HepG2 (cell line): ENCODE measurements at regions not wholly inside any gene's neighbourhood (a gene's known extent, or its start where the extent isn't known, plus 50 kb on each side); places are given as distances from the start of the nearest gene placed in this dataset.

Experiments
- ELF1 ChIP-seq: sonication (generic); formaldehyde crosslinking; IDR thresholded peaks from 2 replicates; pipeline ENCODE4 v1.4.0; 2020; ENCODE audit warnings: missing genetic modification reagents
- ZNF24 ChIP-seq: fragments of 450-650 bp; IDR thresholded peaks from 2 replicates; pipeline ENCODE4 v1.6.1; 2017; ENCODE audit warnings: antibody characterized with exemption, mild to moderate bottlenecking
- ZNF296 ChIP-seq: sonication (generic); formaldehyde crosslinking; conservative IDR thresholded peaks from 2 replicates; pipeline ENCODE4 v1.5.0; 2020; ENCODE audit warnings: mild to moderate bottlenecking, missing genetic modification reagents
- TF ChIP-seq, protein P1 (sequence below): sonication (generic); formaldehyde crosslinking; IDR thresholded peaks from 2 replicates; pipeline ENCODE4 v1.4.0; 2020; ENCODE audit warnings: mild to moderate bottlenecking, missing genetic modification reagents

DNA sequence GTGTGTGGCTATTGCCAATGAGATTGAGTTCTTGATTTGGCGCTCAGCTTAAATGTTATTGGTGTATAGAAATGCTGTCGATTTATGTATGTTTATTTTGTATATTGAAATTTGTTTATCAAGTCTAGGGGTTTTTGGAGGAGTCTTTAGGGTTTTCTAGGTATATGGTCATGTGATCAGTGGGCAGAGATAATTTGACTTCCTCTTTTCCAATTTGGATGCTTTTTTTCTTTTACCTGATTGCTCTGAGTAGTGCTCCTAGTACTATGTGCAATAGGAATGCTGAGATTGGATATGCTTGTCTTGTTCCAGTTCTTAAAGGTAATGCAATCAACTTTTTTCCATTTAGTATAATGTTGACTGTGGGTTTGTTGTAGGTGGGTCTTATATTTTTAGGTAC is 99.8 kb upstream of the PMCH start:
- TF ChIP-seq ZNF24 (no peak), ELF1 (CRISPR knock-in tag) (no peak), ZNF296 (CRISPR knock-in tag) (no peak)
- TF ChIP-seq, protein P1, sequence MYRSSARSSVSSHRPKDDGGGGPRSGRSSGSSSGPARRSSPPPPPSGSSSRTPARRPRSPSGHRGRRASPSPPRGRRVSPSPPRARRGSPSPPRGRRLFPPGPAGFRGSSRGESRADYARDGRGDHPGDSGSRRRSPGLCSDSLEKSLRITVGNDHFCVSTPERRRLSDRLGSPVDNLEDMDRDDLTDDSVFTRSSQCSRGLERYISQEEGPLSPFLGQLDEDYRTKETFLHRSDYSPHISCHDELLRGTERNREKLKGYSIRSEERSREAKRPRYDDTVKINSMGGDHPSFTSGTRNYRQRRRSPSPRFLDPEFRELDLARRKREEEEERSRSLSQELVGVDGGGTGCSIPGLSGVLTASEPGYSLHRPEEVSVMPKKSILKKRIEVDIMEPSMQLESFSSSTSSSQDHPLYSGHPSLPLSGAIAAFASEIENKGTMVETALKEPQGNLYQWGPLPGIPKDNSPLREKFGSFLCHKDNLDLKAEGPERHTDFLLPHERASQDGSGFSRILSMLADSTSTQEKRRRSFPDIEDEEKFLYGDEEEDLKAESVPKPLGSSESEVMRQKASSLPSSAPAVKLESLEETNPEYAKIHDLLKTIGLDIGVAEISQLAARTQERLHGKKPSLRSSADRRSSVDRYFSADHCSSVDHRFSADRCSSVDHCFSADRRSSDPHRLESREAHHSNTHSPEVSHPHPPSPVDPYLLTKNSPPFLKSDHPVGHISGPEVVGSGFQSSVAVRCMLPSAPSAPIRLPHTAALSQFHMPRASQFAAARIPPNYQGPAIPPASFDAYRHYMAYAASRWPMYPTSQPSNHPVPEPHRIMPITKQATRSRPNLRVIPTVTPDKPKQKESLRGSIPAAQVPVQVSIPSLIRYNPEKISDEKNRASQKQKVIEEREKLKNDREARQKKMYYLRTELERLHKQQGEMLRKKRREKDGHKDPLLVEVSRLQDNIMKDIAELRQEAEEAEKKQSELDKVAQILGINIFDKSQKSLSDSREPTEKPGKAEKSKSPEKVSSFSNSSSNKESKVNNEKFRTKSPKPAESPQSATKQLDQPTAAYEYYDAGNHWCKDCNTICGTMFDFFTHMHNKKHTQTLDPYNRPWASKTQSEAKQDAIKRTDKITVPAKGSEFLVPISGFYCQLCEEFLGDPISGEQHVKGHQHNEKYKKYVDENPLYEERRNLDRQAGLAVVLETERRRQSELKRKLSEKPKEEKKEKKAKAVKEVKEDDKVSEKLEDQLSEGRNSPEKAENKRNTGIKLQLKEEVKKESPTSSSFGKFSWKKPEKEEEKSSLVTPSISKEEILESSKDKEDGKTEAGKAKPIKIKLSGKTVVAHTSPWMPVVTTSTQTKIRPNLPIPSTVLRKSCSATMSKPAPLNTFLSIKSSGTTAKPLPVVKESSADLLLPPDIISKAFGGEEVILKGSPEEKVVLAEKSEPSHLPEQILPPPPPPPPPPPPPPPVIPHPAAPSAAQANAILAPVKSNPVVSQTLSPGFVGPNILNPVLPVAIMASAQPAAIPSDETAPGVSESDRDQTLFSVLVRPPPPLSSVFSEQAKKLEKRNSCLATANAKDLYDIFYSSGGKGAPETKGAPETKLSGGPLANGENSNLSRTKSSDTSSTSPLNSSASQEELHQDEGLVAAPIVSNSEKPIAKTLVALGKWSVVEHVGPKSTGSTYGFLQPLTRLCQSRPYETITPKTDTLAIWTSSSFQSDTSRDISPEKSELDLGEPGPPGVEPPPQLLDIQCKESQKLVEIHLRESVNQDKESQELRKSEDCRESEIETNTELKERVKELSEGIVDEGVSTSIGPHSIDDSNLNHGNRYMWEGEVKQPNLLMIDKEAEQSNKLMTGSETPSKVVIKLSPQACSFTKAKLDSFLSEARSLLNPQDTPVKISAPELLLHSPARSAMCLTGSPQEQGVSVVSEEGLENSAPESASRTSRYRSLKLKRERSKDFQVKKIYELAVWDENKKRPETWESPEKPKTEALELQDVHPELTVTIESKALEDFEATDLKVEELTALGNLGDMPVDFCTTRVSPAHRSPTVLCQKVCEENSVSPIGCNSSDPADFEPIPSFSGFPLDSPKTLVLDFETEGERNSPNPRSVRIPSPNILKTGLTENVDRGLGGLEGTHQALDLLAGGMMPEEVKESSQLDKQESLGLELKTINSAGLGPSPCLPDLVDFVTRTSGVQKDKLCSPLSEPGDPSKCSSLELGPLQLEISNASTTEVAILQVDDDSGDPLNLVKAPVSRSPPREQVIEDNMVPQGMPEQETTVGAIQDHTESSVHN (CRISPR knock-in tag) = no peak
